ENCODE measurements at regions not wholly inside any gene's neighbourhood (a gene's known extent, or its start where the extent isn't known, plus 50 kb on each side); places are given as distances from the start of the nearest gene placed in this dataset.

- no peak for DNase-seq
- intact Hi-C loops (cut with DNase I), result no loop called here
Observed at GRCh38 chr13:47126432-47126831, 229.6 kb upstream of the HTR2A start.

- intact Hi-C loops (cut with DNase I), result no loop called here
- DNase-seq, result no peak
Observed at GRCh38 chr13:47121092-47121763, 224.4 kb upstream of the HTR2A start.

GRCh38 chr13:47120282-47120681 is 223.4 kb upstream of the HTR2A start:
- intact Hi-C loops (cut with DNase I), result no loop called here
- DNase-seq, result no peak

- intact Hi-C loops (cut with DNase I), result no loop called here
- DNase-seq, result no peak
Observed at GRCh38 chr13:47119575-47120235, 222.9 kb upstream of the HTR2A start.

GRCh38 chr13:47117268-47117667 is 220.4 kb upstream of the HTR2A start:
- intact Hi-C loops (cut with DNase I), result no loop called here
- peak in 31 of 42 donors; percentile 3 to 82 (median 36) for DNase-seq

- no peak for DNase-seq
- intact Hi-C loops (cut with DNase I), result no loop called here
Observed at GRCh38 chr13:47114030-47114429, 217.2 kb upstream of the HTR2A start.

- DNase-seq, result no peak
- intact Hi-C loops (cut with DNase I), result no loop called here
Observed at GRCh38 chr13:47112903-47113299, 216.0 kb upstream of the HTR2A start.

- intact Hi-C loops (cut with DNase I), result no loop called here
Observed at GRCh38 chr13:47112205-47112902, 215.5 kb upstream of the HTR2A start.

GRCh38 chr13:47111499-47111898 is 214.6 kb upstream of the HTR2A start:
- intact Hi-C loops (cut with DNase I), result no loop called here
- no peak for DNase-seq

More at GRCh38 chr13:47112205-47112902, 215.5 kb upstream of the HTR2A start:
- no peak for DNase-seq

- intact Hi-C loops (cut with DNase I), result no loop called here
- no peak for DNase-seq
Observed at GRCh38 chr13:47110833-47111240, 214.0 kb upstream of the HTR2A start.

GRCh38 chr13:47110141-47110540 is 213.3 kb upstream of the HTR2A start:
- intact Hi-C loops (cut with DNase I), result no loop called here
- DNase-seq, result no peak

- intact Hi-C loops (cut with DNase I), result no loop called here
- DNase-seq, result no peak
Observed at GRCh38 chr13:47109028-47109427, 212.2 kb upstream of the HTR2A start.

- no peak for DNase-seq
- intact Hi-C loops (cut with DNase I), result no loop called here
Observed at GRCh38 chr13:47100214-47100853, 203.5 kb upstream of the HTR2A start.

GRCh38 chr13:47094734-47095434 is 198.0 kb upstream of the HTR2A start:
- DNase-seq, result no peak
- intact Hi-C loops (cut with DNase I), result no loop called here

GRCh38 chr13:47092202-47092601 is 195.3 kb upstream of the HTR2A start:
- intact Hi-C loops (cut with DNase I), result no loop called here
- no peak for DNase-seq

GRCh38 chr13:47087841-47088240 is 191.0 kb upstream of the HTR2A start:
- intact Hi-C loops (cut with DNase I), result no loop called here

GRCh38 chr13:47087241-47087640 is 190.4 kb upstream of the HTR2A start:
- no peak for DNase-seq
- intact Hi-C loops (cut with DNase I), result no loop called here

More at GRCh38 chr13:47087841-47088240, 191.0 kb upstream of the HTR2A start:
- no peak for DNase-seq

GRCh38 chr13:47085346-47085745 is 188.5 kb upstream of the HTR2A start:
- no peak for DNase-seq
- intact Hi-C loops (cut with DNase I), result no loop called here

GRCh38 chr13:47081850-47082249 is 185.0 kb upstream of the HTR2A start:
- intact Hi-C loops (cut with DNase I), result no loop called here
- DNase-seq, result peak in 32 of 42 donors; percentile 3 to 68 (median 26)

Data from head of caudate nucleus (tissue), 42 donors.